ENCODE measurements at regions not wholly inside any gene's neighbourhood (a gene's known extent, or its start where the extent isn't known, plus 50 kb on each side); places are given as distances from the start of the nearest gene placed in this dataset.
"Not testable (repeated sequence)": the region's sequence is repeated elsewhere in the genome, so short reads cannot be mapped to it uniquely, and the experiment has no call there.

DNA sequence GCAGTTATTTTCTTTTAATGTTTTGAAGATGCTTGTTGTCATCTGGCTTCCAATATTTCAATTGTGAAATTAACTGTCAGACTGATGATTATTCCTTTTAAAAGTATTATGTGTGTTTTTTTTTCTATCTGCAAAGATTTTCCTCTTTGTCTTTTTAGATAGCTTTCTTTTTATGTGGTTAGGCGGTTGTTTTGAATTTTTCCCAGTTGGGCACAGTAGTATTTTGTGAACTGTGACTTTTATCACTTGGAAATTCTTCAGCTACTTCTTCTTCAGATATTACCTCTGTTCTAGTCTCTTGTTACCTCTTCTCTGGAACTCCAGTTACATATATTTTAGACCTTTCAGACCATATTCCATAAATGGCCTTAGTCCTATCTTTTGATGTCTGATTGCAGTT lies 87.5 kb downstream of the GYPE start:
- H3K4me2 ChIP-seq (ENCODE audit: insufficient read depth in 1 of 2, low read depth in 2 of 2, low read length in 2 of 2); H3K4me1 ChIP-seq (replicated peaks in 1 of 4; ENCODE audit: control insufficient read depth in 3 of 4, insufficient read depth in 4 of 4, low read length in 3 of 4); H3K27me3 ChIP-seq (replicated peaks in 1 of 4; ENCODE audit: control insufficient read depth in 3 of 4, extremely low read depth in 1 of 4, insufficient read depth in 3 of 4, low read length in 3 of 4); H2BK5ac ChIP-seq (ENCODE audit: low read depth, low read length); H3K79me1 ChIP-seq (ENCODE audit: low read depth, low read length); H4K8ac ChIP-seq (ENCODE audit: extremely low read depth, insufficient read depth, low read length); H2BK120ac ChIP-seq (replicated peaks; ENCODE audit: low read depth, low read length); POLR2A ChIA-PET (ENCODE audit: partially characterized antibody); H3K14ac ChIP-seq (ENCODE audit: insufficient read length); H4K20me1 ChIP-seq (replicated peaks in 1 of 2; ENCODE audit: control insufficient read depth in 1 of 2, insufficient read depth in 2 of 2, low read length in 2 of 2); DNase-seq (ENCODE audit: low read depth in 1 of 2, low spot score in 2 of 2); H3K4me3 ChIP-seq (ENCODE audit: extremely low read depth in 1 of 4, insufficient read depth in 2 of 4, low read depth in 3 of 4, low read length in 4 of 4); H2AFZ ChIP-seq (ENCODE audit: low read length); H2AK5ac ChIP-seq (ENCODE audit: low read depth, low read length); H2BK12ac ChIP-seq (ENCODE audit: low read depth, low read length); H3K23ac ChIP-seq (ENCODE audit: insufficient read length); H2BK20ac ChIP-seq (ENCODE audit: low read length); H3K9ac ChIP-seq (replicated peaks in 1 of 4; ENCODE audit: extremely low read depth in 1 of 4, low read depth in 3 of 4, low read length in 3 of 4); H3K23me2 ChIP-seq (ENCODE audit: low read depth, low read length); H3K9me3 ChIP-seq (ENCODE audit: insufficient read depth in 2 of 2, low read depth in 1 of 2, low read length in 1 of 2); H2BK15ac ChIP-seq (ENCODE audit: low read length); H3K36me3 ChIP-seq (ENCODE audit: control insufficient read depth in 2 of 4, insufficient read depth in 4 of 4, low read length in 3 of 4); H3K79me2 ChIP-seq (ENCODE audit: control insufficient read depth in 1 of 2, insufficient read depth in 2 of 2, low read length in 2 of 2); H3K56ac ChIP-seq (replicated peaks; ENCODE audit: insufficient read length, low read depth, low read length); H3K27ac ChIP-seq (ENCODE audit: low read depth, low read length); H4K91ac ChIP-seq (replicated peaks; ENCODE audit: insufficient read length, low read length); CTCF ChIA-PET (ENCODE audit: partially characterized antibody); H3K18ac ChIP-seq (ENCODE audit: extremely low read depth, low read length); FAIRE-seq; H4K5ac ChIP-seq (ENCODE audit: insufficient read length, low read depth, low read length); H3K4ac ChIP-seq (replicated peaks; ENCODE audit: insufficient read length, low read depth, low read length): not testable (repeated sequence)
- WGBS, 2 experiments (ENCODE audit: extremely low coverage in 1 of 2, insufficient coverage in 1 of 2, insufficient read length in 1 of 2, insufficient replicate concordance in 2 of 2, low coverage in 1 of 2, low lambda C conversion rate in 2 of 2, missing lambda C conversion rate in 1 of 2): 77% methylated on average over 1 of the region's 1 CpG; no CpG with 5 or more reads in 1 of the 2 experiments

DNA sequence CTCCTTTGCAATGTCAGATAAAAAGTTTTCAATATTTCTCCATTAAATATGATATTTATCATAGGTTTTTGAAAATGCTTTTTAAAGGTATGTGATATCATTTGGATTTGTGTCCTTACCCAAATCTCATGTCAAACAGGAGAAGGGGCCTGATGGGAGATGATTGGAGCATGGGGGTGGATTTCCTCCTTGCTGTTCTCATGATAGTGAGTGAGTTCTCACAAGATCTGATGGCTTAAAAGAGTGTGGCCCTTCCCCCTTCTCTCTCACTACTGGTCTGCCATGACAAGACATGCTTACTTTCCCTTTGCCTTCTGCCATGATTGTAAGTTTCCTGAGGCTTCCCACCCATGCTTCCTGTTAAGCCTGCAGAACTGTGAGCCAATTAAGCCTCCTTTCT lies 90.0 kb downstream of the GYPE start:
- H2BK15ac ChIP-seq (ENCODE audit: low read length); H3K23ac ChIP-seq (ENCODE audit: insufficient read length); H3K4ac ChIP-seq (replicated peaks; ENCODE audit: insufficient read length, low read depth, low read length); FAIRE-seq; H3K56ac ChIP-seq (replicated peaks; ENCODE audit: insufficient read length, low read depth, low read length); H3K79me1 ChIP-seq (ENCODE audit: low read depth, low read length); H3K4me3 ChIP-seq (ENCODE audit: extremely low read depth in 1 of 4, insufficient read depth in 2 of 4, low read depth in 3 of 4, low read length in 4 of 4); H4K20me1 ChIP-seq (replicated peaks in 1 of 2; ENCODE audit: control insufficient read depth in 1 of 2, insufficient read depth in 2 of 2, low read length in 2 of 2); H4K5ac ChIP-seq (ENCODE audit: insufficient read length, low read depth, low read length); H3K14ac ChIP-seq (ENCODE audit: insufficient read length); H3K4me1 ChIP-seq (replicated peaks in 1 of 4; ENCODE audit: control insufficient read depth in 3 of 4, insufficient read depth in 4 of 4, low read length in 3 of 4); H2AFZ ChIP-seq (ENCODE audit: low read length); H3K27ac ChIP-seq (ENCODE audit: low read depth, low read length); H2BK20ac ChIP-seq (ENCODE audit: low read length); H2BK120ac ChIP-seq (replicated peaks; ENCODE audit: low read depth, low read length); DNase-seq (ENCODE audit: low read depth in 1 of 2, low spot score in 2 of 2); H3K9ac ChIP-seq (replicated peaks in 1 of 4; ENCODE audit: extremely low read depth in 1 of 4, low read depth in 3 of 4, low read length in 3 of 4); H4K8ac ChIP-seq (ENCODE audit: extremely low read depth, insufficient read depth, low read length); CTCF ChIA-PET (ENCODE audit: partially characterized antibody); H2BK12ac ChIP-seq (ENCODE audit: low read depth, low read length); POLR2A ChIA-PET (ENCODE audit: partially characterized antibody); H3K27me3 ChIP-seq (replicated peaks in 1 of 4; ENCODE audit: control insufficient read depth in 3 of 4, extremely low read depth in 1 of 4, insufficient read depth in 3 of 4, low read length in 3 of 4); H2BK5ac ChIP-seq (ENCODE audit: low read depth, low read length); H3K9me3 ChIP-seq (ENCODE audit: insufficient read depth in 2 of 2, low read depth in 1 of 2, low read length in 1 of 2); H3K36me3 ChIP-seq (ENCODE audit: control insufficient read depth in 2 of 4, insufficient read depth in 4 of 4, low read length in 3 of 4); H2AK5ac ChIP-seq (ENCODE audit: low read depth, low read length); H4K91ac ChIP-seq (replicated peaks; ENCODE audit: insufficient read length, low read length); H3K18ac ChIP-seq (ENCODE audit: extremely low read depth, low read length); H3K23me2 ChIP-seq (ENCODE audit: low read depth, low read length); H3K4me2 ChIP-seq (ENCODE audit: insufficient read depth in 1 of 2, low read depth in 2 of 2, low read length in 2 of 2); H3K79me2 ChIP-seq (ENCODE audit: control insufficient read depth in 1 of 2, insufficient read depth in 2 of 2, low read length in 2 of 2): not testable (repeated sequence)

All from H1 (cell line).